Loucy (cell line): ENCODE measurements at regions not wholly inside any gene's neighbourhood (a gene's known extent, or its start where the extent isn't known, plus 50 kb on each side); places are given as distances from the start of the nearest gene placed in this dataset.
A peak's percentile ranks its signal among the peaks of the same experiment; 100 is the strongest.

ENCODE experiments used
- H2AFZ ChIP-seq: fragments of 200-600 bp; sonication (generic); 2 replicates; pipeline ENCODE4 v1.6.0; 2016; ENCODE audit warnings: antibody characterized with exemption, mild to moderate bottlenecking, low read length, moderate library complexity
- H3F3A ChIP-seq: fragments of 200-600 bp; 2 replicates; pipeline ENCODE4 v1.6.0; 2016; ENCODE audit warnings: antibody characterized with exemption, low read depth, mild to moderate bottlenecking
- H3K27me3 ChIP-seq: fragments of 200-600 bp; sonication (generic); 2 replicates; pipeline ENCODE4 v1.6.1; 2014; ENCODE audit warnings: low read length, mild to moderate bottlenecking; ENCODE audit not compliant: insufficient read depth, poor library complexity, severe bottlenecking
- H3K36me3 ChIP-seq: fragments of 200-600 bp; sonication (generic); 2 replicates; pipeline ENCODE4 v1.6.1; 2016; ENCODE audit warnings: low read length; ENCODE audit not compliant: insufficient read depth
- H3K4me1 ChIP-seq: fragments of 200-600 bp; sonication (generic); 2 replicates; pipeline ENCODE4 v1.5.1; 2014; ENCODE audit warnings: low read length, mild to moderate bottlenecking; ENCODE audit not compliant: insufficient read depth, poor library complexity, severe bottlenecking
- H3K4me2 ChIP-seq: fragments of 200-600 bp; sonication (generic); 2 replicates; pipeline ENCODE4 v1.6.0; 2014; ENCODE audit warnings: antibody characterized with exemption, low read length, low read depth, mild to moderate bottlenecking; ENCODE audit not compliant: poor library complexity, severe bottlenecking
- H3K4me3 ChIP-seq: fragments of 200-600 bp; sonication (generic); 2 replicates; pipeline ENCODE4 v1.5.1; 2014; ENCODE audit warnings: low read length, mild to moderate bottlenecking, mixed read lengths; ENCODE audit not compliant: poor library complexity, severe bottlenecking
- H3K79me2 ChIP-seq: fragments of 200-600 bp; sonication (generic); 2 replicates; pipeline ENCODE4 v1.6.1; 2014; ENCODE audit warnings: low read length; ENCODE audit not compliant: insufficient read depth
- H3K9ac ChIP-seq: fragments of 200-600 bp; sonication (generic); 2 replicates; pipeline ENCODE4 v1.6.0; 2014; ENCODE audit warnings: mild to moderate bottlenecking, low read depth, low read length, moderate library complexity; ENCODE audit not compliant: poor library complexity, severe bottlenecking
- H3K9me2 ChIP-seq: fragments of 200-600 bp; sonication (generic); replicated peaks from 2 replicates; pipeline ENCODE4 v1.6.1; 2016; ENCODE audit warnings: low read depth, low read length, mixed read lengths
- H3K9me3 ChIP-seq: fragments of 200-600 bp; sonication (generic); 2 replicates; pipeline ENCODE4 v1.6.1; 2014; ENCODE audit warnings: mild to moderate bottlenecking, antibody characterized with exemption, low read length, low read depth; ENCODE audit not compliant: insufficient read depth
- H4K20me1 ChIP-seq: fragments of 200-600 bp; sonication (generic); 2 replicates; pipeline ENCODE4 v1.6.0; 2014; ENCODE audit warnings: antibody characterized with exemption, low read length, mild to moderate bottlenecking; ENCODE audit not compliant: insufficient read depth, poor library complexity, severe bottlenecking
- CTCF ChIP-seq: fragments of 200-600 bp; sonication (generic); conservative IDR thresholded peaks from 2 replicates; pipeline ENCODE4 v1.5.1; 2014; ENCODE audit warnings: mild to moderate bottlenecking, antibody characterized with exemption, low read length
- EZH2phosphoT487 ChIP-seq: fragments of 200-600 bp; IDR thresholded peaks from 2 replicates; pipeline ENCODE4 v1.6.1; 2018; ENCODE audit warnings: antibody characterized with exemption, mild to moderate bottlenecking, moderate library complexity, borderline replicate concordance

DNA sequence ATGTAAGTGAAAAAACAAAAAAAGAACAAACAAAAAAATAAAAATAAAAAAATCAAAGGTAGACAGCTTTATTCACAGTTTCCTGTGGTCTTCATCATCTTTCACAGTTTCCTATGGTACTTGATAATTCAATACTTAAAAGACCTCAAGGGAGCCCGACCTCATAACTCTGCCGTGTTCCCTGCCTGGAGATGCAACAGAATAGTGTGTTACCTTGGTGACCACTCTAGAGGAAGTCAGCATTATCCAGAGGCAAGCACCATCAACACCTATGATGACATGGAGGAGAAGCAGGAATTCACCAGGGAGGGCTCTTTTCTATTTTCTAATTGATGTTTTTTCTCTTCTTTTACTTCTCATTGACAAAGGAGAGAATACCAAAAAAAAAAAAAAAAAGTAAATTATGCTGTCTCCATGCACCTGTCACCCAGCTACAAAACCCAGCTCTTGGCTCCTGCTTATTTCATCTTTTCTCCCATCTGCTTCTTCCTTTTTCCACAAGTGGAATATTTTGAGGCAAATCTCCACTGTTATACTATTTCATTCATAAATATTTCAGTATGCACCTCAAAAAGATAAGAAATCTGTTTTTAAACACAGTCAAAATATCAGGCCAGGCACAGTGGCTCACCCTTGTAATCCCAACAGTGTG is 95.8 kb upstream of the STXBP5 start:
- H3K27me3 ChIP-seq: no peaks in the 10 kb centered on the region
- TF ChIP-seq EZH2phosphoT487 (no peak), CTCF (no peak)

GRCh38 chr6:147109707-147110106 is 94.5 kb upstream of the STXBP5 start:
- TF ChIP-seq CTCF (no peak), EZH2phosphoT487 (no peak)
- H3K36me3 ChIP-seq: no peaks in the 10 kb centered on the region
- no peak overlapping the region for H3K9ac ChIP-seq
- peak overlapping the region; percentile 17 for H3K4me2 ChIP-seq
- no peaks in the 10 kb centered on the region for H3K27me3 ChIP-seq
- no peaks in the 10 kb centered on the region for H3F3A ChIP-seq
- no peak overlapping the region for H3K4me3 ChIP-seq
- H3K9me3 ChIP-seq: no peaks in the 10 kb centered on the region
- no peaks in the 10 kb centered on the region for H3K9me2 ChIP-seq
- H3K4me1 ChIP-seq: peaks cover 39% of the 10 kb centered on the region
- H2AFZ ChIP-seq: no peak overlapping the region
- H3K79me2 ChIP-seq: no peaks in the 10 kb centered on the region
- no peaks in the 10 kb centered on the region for H4K20me1 ChIP-seq

More for the DNA sequence above, 95.8 kb upstream of the STXBP5 start:
- Histone ChIP-seq H3K9me2 (no peaks in the 10 kb centered on the region), H3K9me3 (no peaks in the 10 kb centered on the region), H3K4me1 (peaks cover 46% of the 10 kb centered on the region), H4K20me1 (no peaks in the 10 kb centered on the region), H3K36me3 (no peaks in the 10 kb centered on the region), H2AFZ (no peak overlapping the region), H3K4me3 (no peak overlapping the region), H3K9ac (no peak overlapping the region), H3F3A (no peaks in the 10 kb centered on the region), H3K4me2 (no peak overlapping the region), H3K79me2 (no peaks in the 10 kb centered on the region)

DNA sequence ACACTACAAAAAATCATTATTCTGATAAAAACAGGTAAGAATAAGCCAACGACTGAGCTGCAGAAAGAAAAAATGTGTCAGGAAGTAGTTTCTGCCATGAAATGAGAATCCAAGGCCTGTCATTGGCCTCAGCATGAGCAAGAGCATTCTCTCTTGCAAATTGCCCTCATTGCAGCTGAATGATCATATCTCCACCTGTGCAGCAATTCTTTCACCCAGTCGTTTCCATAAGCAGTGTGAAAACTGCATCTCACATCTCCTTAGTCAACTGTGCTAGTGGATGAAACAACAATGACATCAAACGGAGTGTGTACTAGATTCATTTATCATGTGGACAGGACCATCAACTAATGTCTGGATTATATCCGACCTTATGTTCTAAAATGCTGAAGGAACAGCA is 88.2 kb upstream of the STXBP5 start:
- Histone ChIP-seq H3K9me3 (no peaks in the 10 kb centered on the region), H3K4me1 (peaks cover 17% of the 10 kb centered on the region), H3K27me3 (no peaks in the 10 kb centered on the region), H4K20me1 (no peaks in the 10 kb centered on the region), H2AFZ (no peak overlapping the region), H3F3A (no peaks in the 10 kb centered on the region), H3K4me3 (no peak overlapping the region), H3K4me2 (no peak overlapping the region), H3K79me2 (no peaks in the 10 kb centered on the region), H3K9me2 (no peaks in the 10 kb centered on the region), H3K36me3 (no peaks in the 10 kb centered on the region), H3K9ac (no peak overlapping the region)
- TF ChIP-seq EZH2phosphoT487 (no peak), CTCF (no peak)
